Neural cell (in vitro differentiated cells): ENCODE measurements at regions not wholly inside any gene's neighbourhood (a gene's known extent, or its start where the extent isn't known, plus 50 kb on each side); places are given as distances from the start of the nearest gene placed in this dataset.

Experiments used
- CTCF ChIP-seq: fragments of 450-650 bp; IDR thresholded peaks from 2 replicates; pipeline ENCODE4 v1.5.1; 2014; ENCODE audit warnings: antibody characterized with exemption, mild to moderate bottlenecking, moderate library complexity; ENCODE audit not compliant: poor library complexity, severe bottlenecking
- RAD21 ChIP-seq: fragments of 450-650 bp; conservative IDR thresholded peaks from 2 replicates; pipeline ENCODE4 v1.6.1; 2014; ENCODE audit warnings: antibody characterized with exemption, mild to moderate bottlenecking, moderate library complexity
- REST ChIP-seq: IDR thresholded peaks from 2 replicates; pipeline ENCODE4 v1.6.1; 2012; ENCODE audit warnings: borderline replicate concordance
- SMC3 ChIP-seq: fragments of 450-650 bp; conservative IDR thresholded peaks from 2 replicates; pipeline ENCODE4 v1.6.1; 2014; ENCODE audit warnings: antibody characterized with exemption, mild to moderate bottlenecking, moderate library complexity; ENCODE audit not compliant: poor library complexity
- TAF1 ChIP-seq: IDR thresholded peaks from 2 replicates; pipeline ENCODE4 v1.6.1; 2012; ENCODE audit warnings: low read depth

GRCh38 chr1:55592122-55592521 is 377.0 kb upstream of the USP24 start:
- TF ChIP-seq CTCF (no peak), TAF1 (no peak), RAD21 (no peak), SMC3 (no peak), REST (no peak)
